Adrenal gland (tissue), 9 donors: ENCODE measurements at regions not wholly inside any gene's neighbourhood (a gene's known extent, or its start where the extent isn't known, plus 50 kb on each side); places are given as distances from the start of the nearest gene placed in this dataset.

Experiments
- DNase-seq, 7 donors: peaks; one replicate each; pipeline ENCODE4 v3.0.0-alpha.2; 2019 to 2020
- H3K27ac ChIP-seq, 5 donors: fragments of 200-600 bp; sonication (generic) in 4 of 5; 1 replicate in 3 of 5; 2 replicates in 2 of 5; pipeline versions ENCODE4 v1.5.1 to v1.8.0; 2016 to 2020; ENCODE audit warnings: mild to moderate bottlenecking in 1 of 5
- H3K27me3 ChIP-seq: fragments of 200-600 bp; 2 replicates; pipeline ENCODE4 v1.8.0; 2021
- H3K36me3 ChIP-seq, 2 donors: fragments of 200-600 bp; replicated peaks in 1 of 2; 1 replicate in 1 of 2; 2 replicates in 1 of 2; pipeline versions ENCODE4 v1.5.1 to v1.8.0; 2018 to 2022
- H3K4me1 ChIP-seq, 2 donors: fragments of 200-600 bp; replicated peaks in 1 of 2; 1 replicate in 1 of 2; 2 replicates in 1 of 2; pipeline versions ENCODE4 v1.5.1 to v1.8.0; 2018 to 2021
- H3K4me3 ChIP-seq, 4 donors: fragments of 200-600 bp; sonication (generic) in 3 of 4; one replicate each; pipeline ENCODE4 v1.5.1; 2016 to 2018
- H3K9me3 ChIP-seq, 3 donors: fragments of 200-600 bp; sonication (generic) in 1 of 3; replicated peaks in 1 of 3; 1 replicate in 2 of 3; 2 replicates in 1 of 3; pipeline versions ENCODE4 v1.5.1 to v1.8.0; 2016 to 2021
- CTCF ChIP-seq, 6 experiments: fragments of 450-650 bp in 4 of 6; fragments of 200-600 bp in 2 of 6; sonication (generic) in 1 of 6; IDR thresholded peaks; 1 replicate in 5 of 6; 2 replicates in 1 of 6; pipeline versions ENCODE4 v1.5.1 to v1.8.0; 2016 to 2021; ENCODE audit warnings: antibody characterized with exemption in 6 of 6, mild to moderate bottlenecking in 2 of 6, moderate library complexity in 1 of 6
- POLR2A ChIP-seq, 2 donors: fragments of 450-650 bp; IDR thresholded peaks; one replicate each; pipeline ENCODE4 v1.6.1; 2017; ENCODE audit warnings: antibody characterized with exemption in 2 of 2, mild to moderate bottlenecking in 2 of 2, moderate library complexity in 1 of 2
- WGBS, 4 donors: extraction: QIAGEN DNeasy Blood & Tissue Kit in 2 of 4; methylation state at CpG; one replicate each; pipeline versions ENCODE4 v1.1.5 to v1.1.7; 2013 to 2017; 5-methylcytosine and 5-hydroxymethylcytosine counted together
- intact Hi-C, 2 donors: fragments of 100-400 bp; cut with DNase I; formaldehyde crosslinking; loops; one replicate each; pipeline versions ENCODE4 v1.14.1 to v1.15.0; 2022 to 2023
- donor health status: healthy with polysubstance abuse.
- donor health status: Bipolar disorder and iron deficiency.
- donor health status: DM: yes; HTN: yes; CAD: no.
- donor health status: DM: no; HTN: no; CAD: no.
- donor health status: DM: no; HTN: no; CAD: no.

- no peak overlapping the region for H3K4me3 ChIP-seq
- WGBS, 4 donors: 82 to 94% (median 89%) methylated on average over 4 to 5 of the region's 5 CpGs
- no peak overlapping the region for H3K27ac ChIP-seq
- TF ChIP-seq CTCF (IDR thresholded peaks at IDR 0.05) (no peak), POLR2A (IDR thresholded peaks at IDR 0.05) (no peak)
- no peaks in the 10 kb centered on the region for H3K36me3 ChIP-seq
- intact Hi-C loops: no loop called here
- no peaks in the 10 kb centered on the region for H3K9me3 ChIP-seq
- H3K27me3 ChIP-seq: no peaks in the 10 kb centered on the region
- H3K4me1 ChIP-seq: no peaks in the 10 kb centered on the region
- DNase-seq: no peak
These were observed 293.8 kb downstream of the CTTN start for GRCh38 chr11:70692131-70692530.

- Histone ChIP-seq H3K4me1 (no peaks in the 10 kb centered on the region), H3K36me3 (no peaks in the 10 kb centered on the region), H3K9me3 (no peaks in the 10 kb centered on the region), H3K27me3 (no peaks in the 10 kb centered on the region), H3K4me3 (no peak overlapping the region), H3K27ac (no peak overlapping the region)
- intact Hi-C loops: no loop called here
- TF ChIP-seq POLR2A (IDR thresholded peaks at IDR 0.05): no peak
- DNase-seq: no peak
- 63 to 92% (median 78%) methylated on average over 1 of the region's 1 CpG for WGBS, 4 donors
These were observed 296.0 kb downstream of the CTTN start for GRCh38 chr11:70694371-70694770.

GRCh38 chr11:70695086-70695960, 297.0 kb downstream of the CTTN start:
- H3K4me1 ChIP-seq: no peaks in the 10 kb centered on the region
- no peaks in the 10 kb centered on the region for H3K9me3 ChIP-seq
- no peak for DNase-seq
- H3K4me3 ChIP-seq: no peak overlapping the region
- intact Hi-C loops: no loop called here
- H3K27ac ChIP-seq: no peak overlapping the region
- H3K36me3 ChIP-seq: no peaks in the 10 kb centered on the region
- TF ChIP-seq CTCF (IDR thresholded peaks at IDR 0.05): no peak
- TF ChIP-seq POLR2A (IDR thresholded peaks at IDR 0.05): no peak
- WGBS, 4 donors: 87 to 94% (median 92%) methylated on average over 12 to 13 of the region's 13 CpGs
- H3K27me3 ChIP-seq: no peaks in the 10 kb centered on the region

DNA sequence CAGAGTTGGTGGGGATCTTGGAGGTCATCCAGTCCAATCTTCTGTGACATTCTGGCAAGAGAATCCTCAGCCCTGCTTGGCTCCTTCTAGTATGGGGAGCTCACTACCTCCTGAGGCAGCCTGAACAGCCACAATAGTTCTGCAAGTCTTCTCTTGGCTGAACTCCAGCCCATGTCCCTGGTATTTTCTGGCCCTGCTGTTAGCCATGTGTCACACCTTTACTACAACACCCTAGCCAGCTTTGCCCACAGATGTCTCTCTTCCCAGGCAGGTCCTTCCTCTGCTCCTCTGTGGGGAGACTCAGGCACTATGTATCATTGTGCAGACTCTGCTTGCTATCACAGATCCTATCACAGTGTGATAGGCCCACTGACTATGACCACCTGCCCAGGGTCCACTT, 297.7 kb downstream of the CTTN start:
- H3K27me3 ChIP-seq: no peaks in the 10 kb centered on the region
- no peaks in the 10 kb centered on the region for H3K36me3 ChIP-seq
- H3K27ac ChIP-seq: no peak overlapping the region
- no peak for TF ChIP-seq POLR2A (IDR thresholded peaks at IDR 0.05)
- TF ChIP-seq CTCF (IDR thresholded peaks at IDR 0.05): no peak
- no peaks in the 10 kb centered on the region for H3K4me1 ChIP-seq
- DNase-seq: no peak
- H3K4me3 ChIP-seq: no peak overlapping the region
- intact Hi-C loops: no loop called here
- H3K9me3 ChIP-seq: no peaks in the 10 kb centered on the region

GRCh38 chr11:70696564-70696963, 298.2 kb downstream of the CTTN start:
- H3K27me3 ChIP-seq: no peaks in the 10 kb centered on the region
- no peak overlapping the region for H3K27ac ChIP-seq
- no peaks in the 10 kb centered on the region for H3K36me3 ChIP-seq
- H3K9me3 ChIP-seq: no peaks in the 10 kb centered on the region
- TF ChIP-seq POLR2A (IDR thresholded peaks at IDR 0.05) (no peak), CTCF (IDR thresholded peaks at IDR 0.05) (no peak)
- 91 to 94% (median 92%) methylated on average over 5 of the region's 5 CpGs for WGBS, 4 donors
- intact Hi-C loops: no loop called here
- no peak for DNase-seq
- no peak overlapping the region for H3K4me3 ChIP-seq
- no peaks in the 10 kb centered on the region for H3K4me1 ChIP-seq
